Breast epithelium (tissue), 3 donors: ENCODE measurements at regions not wholly inside any gene's neighbourhood (a gene's known extent, or its start where the extent isn't known, plus 50 kb on each side); places are given as distances from the start of the nearest gene placed in this dataset.

Experiments
- POLR2A ChIP-seq: fragments of 450-650 bp; IDR thresholded peaks from one replicate; pipeline ENCODE4 v1.6.1; 2016; ENCODE audit warnings: antibody characterized with exemption, mild to moderate bottlenecking, moderate library complexity
- POLR2AphosphoS5 ChIP-seq, 3 donors: sonication (generic); formaldehyde crosslinking; IDR thresholded peaks; one replicate each; pipeline ENCODE4 v1.6.1; 2017; ENCODE audit warnings: antibody characterized with exemption in 3 of 3
- TF ChIP-seq, protein P1 (sequence below), 3 donors: fragments of 450-650 bp; IDR thresholded peaks; one replicate each; pipeline ENCODE4 v1.5.1; 2016 to 2017; ENCODE audit warnings: antibody characterized with exemption in 3 of 3, mild to moderate bottlenecking in 3 of 3, moderate library complexity in 3 of 3

DNA sequence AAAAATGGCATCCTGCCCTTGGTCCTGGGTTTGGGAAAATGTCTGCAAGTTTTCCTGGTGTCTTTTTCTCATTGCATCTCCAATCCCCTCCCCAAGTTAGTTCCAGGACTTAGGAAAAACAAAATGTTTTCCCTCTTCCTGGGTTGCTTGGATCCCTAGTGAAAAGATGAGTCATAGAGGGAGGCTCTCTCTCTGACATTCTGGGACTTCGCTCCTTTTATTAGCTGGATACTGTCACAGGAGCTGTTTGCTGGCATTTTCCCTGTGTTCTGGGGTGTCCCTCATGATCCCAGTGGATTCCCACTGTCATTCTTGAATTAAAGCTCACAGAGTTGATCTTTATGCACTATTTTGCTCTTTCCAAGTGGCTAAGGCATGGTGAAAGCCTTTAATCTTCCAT, 316.4 kb upstream of the MBL2 start:
- TF ChIP-seq, protein P1, sequence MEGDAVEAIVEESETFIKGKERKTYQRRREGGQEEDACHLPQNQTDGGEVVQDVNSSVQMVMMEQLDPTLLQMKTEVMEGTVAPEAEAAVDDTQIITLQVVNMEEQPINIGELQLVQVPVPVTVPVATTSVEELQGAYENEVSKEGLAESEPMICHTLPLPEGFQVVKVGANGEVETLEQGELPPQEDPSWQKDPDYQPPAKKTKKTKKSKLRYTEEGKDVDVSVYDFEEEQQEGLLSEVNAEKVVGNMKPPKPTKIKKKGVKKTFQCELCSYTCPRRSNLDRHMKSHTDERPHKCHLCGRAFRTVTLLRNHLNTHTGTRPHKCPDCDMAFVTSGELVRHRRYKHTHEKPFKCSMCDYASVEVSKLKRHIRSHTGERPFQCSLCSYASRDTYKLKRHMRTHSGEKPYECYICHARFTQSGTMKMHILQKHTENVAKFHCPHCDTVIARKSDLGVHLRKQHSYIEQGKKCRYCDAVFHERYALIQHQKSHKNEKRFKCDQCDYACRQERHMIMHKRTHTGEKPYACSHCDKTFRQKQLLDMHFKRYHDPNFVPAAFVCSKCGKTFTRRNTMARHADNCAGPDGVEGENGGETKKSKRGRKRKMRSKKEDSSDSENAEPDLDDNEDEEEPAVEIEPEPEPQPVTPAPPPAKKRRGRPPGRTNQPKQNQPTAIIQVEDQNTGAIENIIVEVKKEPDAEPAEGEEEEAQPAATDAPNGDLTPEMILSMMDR (IDR thresholded peaks at IDR 0.05), result no peak
- TF ChIP-seq POLR2A (no peak), POLR2AphosphoS5 (IDR thresholded peaks at IDR 0.05) (no peak)
